Body of pancreas (tissue), 4 donors: ENCODE measurements at regions not wholly inside any gene's neighbourhood (a gene's known extent, or its start where the extent isn't known, plus 50 kb on each side); places are given as distances from the start of the nearest gene placed in this dataset.

ENCODE experiments used
- CTCF ChIP-seq, 7 experiments: fragments of 450-650 bp in 4 of 7; fragments of 200-600 bp in 3 of 7; sonication (generic) in 3 of 7; IDR thresholded peaks; one replicate each; pipeline ENCODE4 v1.5.1; 2016 to 2019; ENCODE audit warnings: antibody characterized with exemption in 7 of 7
- POLR2A ChIP-seq, 3 donors: fragments of 450-650 bp; IDR thresholded peaks; one replicate each; pipeline ENCODE4 v1.6.1; 2016; ENCODE audit warnings: antibody characterized with exemption in 3 of 3, mild to moderate bottlenecking in 2 of 3

GRCh38 chr2:142649581-142649980 is 227.9 kb upstream of the KYNU start:
- TF ChIP-seq CTCF (IDR thresholded peaks at IDR 0.05), result no peak
- no peak for TF ChIP-seq POLR2A (IDR thresholded peaks at IDR 0.05)
